GM19043 (cell line): ENCODE measurements at regions not wholly inside any gene's neighbourhood (a gene's known extent, or its start where the extent isn't known, plus 50 kb on each side); places are given as distances from the start of the nearest gene placed in this dataset.
A peak's percentile ranks its signal among the peaks of the same experiment; 100 is the strongest.
"Not testable (repeated sequence)": the region's sequence is repeated elsewhere in the genome, so short reads cannot be mapped to it uniquely, and the experiment has no call there.

Experiments
- ATAC-seq: cut with Tn5 transposase; IDR thresholded peaks from one replicate; pipeline ENCODE4 v1.9.1; 2021; ENCODE audit warnings: low read depth; ENCODE audit not compliant: unreplicated experiment

DNA sequence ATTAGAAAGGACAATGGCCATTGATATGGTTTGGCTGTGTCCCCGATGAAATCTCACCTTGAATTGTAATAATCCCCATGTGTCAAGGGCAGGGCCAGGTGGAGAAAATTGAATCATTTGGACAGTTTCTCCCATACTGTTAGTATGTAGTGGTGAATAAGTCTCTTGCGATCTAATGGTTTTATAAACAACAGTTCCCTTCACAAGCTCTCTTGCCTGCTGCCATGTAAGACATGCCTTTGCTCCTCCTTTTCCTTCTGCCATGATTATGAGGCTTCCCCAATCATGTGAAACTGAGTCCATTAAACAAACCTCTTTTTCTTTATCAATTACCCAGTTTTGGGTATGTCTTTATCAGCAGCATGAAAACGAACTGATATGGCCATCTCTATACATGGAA is 302.7 kb downstream of the SFMBT2 start:
- ATAC-seq = no peak

DNA sequence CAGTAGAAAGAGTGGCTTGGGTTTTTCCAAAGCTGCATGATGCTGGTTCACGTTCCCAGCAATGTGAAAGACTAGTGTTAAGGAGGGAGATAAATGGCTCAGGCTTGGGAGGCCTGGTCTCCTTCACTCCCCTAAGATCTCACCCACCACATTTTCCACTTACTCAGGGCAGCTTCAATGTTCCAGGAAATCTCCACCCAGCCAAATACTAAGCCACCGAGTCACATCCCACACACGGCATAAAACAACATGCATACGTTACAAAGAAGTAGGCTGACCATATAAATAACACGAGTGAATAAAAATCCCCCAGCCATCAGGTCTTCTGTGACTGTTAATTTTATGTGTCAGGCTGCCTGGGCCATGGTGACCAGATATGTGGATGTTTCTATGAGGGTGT is 303.5 kb downstream of the SFMBT2 start:
- ATAC-seq = no peak

DNA sequence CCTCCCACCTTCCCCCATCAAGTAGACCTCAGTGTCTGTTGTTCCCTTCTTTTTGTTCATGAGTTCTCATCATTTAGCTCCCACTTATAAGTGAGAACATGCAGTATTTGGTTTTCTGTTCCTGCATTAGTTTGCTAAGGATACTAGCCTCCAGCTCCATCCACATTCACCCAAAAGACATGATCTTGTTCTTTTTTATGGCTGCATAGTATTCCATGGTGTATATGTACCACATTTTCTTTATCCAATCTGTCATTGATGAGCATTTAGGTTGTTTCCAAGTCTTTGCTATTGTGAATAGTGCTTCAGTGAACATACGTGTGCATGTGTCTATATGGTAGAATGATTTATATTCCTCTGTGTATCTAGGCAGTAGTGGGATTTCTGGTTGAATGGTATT is 306.5 kb downstream of the SFMBT2 start:
- not testable (repeated sequence) for ATAC-seq

DNA sequence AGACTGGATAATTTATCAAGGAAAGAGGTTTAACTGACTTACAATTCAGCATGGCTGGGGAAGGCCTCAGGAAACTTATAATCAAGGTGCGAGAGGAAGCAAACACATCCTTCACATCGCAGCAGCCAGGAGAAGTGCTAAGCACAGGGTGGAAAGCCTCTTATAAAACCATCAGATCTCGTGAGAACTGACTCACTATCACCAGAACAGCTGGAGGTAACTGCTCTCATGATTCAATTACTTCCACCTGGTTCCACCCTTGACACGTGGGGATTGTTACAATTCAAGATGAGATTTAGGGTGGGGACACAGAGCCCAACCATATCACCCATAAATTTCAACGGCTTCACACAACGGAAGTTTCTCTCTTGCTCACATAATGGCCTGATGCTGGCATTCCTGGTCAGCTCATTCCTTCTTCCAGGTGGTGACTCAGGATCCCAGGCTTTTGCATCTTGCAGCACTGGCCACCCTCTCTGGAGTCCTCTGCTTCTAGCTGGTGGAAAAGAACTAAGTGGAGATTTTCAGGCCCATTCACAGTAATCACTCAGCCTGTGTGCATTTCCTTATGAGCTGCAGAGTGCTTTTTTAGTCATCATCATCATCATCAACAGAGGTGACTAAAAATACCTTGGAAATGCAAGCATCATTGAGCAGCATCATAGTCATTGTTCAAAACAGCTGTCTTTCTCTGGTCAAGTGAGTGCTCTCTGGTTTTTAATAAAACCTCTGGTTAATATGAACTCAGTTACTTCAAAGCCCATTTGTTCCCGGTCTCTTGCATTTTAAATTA is 308.1 kb downstream of the SFMBT2 start:
- peak; percentile 57 for ATAC-seq

DNA sequence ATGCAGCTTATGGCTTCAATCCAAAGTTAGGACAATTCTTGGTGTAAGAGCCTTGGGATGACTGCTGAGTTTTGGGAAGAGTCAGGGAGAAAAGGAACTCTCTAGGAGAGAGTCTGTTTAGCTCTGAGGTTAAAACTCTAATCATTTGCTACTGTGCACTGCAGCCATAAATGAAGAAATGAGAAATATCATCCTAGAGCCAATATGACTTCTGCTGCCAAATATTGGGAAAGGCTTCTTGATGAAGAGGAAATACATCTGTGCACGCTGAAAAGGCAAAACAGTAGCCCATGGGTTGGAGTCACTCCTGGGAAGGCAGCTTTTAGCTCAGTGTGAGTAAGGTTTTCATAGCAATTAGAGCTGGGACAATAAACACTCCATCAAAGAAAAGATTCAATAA is 308.8 kb downstream of the SFMBT2 start:
- no peak for ATAC-seq

DNA sequence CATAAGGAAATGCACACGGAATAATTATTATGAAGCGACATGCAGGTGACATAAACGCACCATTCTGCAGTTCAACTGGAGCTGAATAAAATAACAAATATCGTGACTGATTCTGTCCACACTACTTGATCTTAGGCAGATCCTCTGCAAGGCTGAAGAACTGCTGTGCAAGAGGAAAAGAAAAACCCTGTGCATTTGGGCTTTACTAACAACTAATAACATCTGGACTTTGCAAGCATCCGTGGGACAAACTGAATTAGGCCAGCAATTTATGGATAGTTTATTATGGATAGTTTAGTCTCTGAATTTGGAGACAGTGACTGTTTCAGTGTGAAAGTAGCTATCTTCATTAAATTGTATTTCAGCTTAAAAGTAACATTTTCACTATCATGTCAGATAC is 309.4 kb downstream of the SFMBT2 start:
- no peak for ATAC-seq

DNA sequence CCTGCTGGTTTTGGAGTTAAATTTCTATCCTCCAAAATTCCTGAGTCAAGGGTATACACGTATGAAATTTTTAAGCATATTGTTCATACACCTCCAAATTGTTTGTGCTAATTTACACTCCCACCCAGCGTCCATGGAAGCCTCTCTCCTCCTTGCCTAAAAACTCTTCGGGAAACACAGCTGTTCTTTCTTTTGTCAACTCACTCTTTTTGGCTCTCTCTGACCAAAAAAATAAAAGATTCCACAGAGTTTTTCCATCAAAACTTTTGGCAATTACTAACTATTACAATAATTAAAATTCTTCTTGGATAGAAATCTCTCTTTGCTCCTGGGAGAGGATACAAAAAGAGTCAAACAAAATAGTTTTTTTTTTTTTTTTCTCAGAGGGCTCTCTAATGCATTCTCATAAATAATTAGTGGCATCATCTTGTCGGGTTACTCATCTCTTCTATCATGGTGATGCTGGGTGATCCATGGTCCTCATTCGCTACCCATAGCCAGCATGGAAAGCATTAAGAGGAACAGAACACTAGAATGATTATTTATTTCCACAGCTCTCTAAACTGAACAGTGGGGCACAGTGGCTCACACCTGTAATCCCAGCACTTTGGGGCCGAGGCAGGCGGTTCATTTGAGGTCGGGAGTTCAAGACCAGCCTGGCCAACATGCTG is 310.7 kb downstream of the SFMBT2 start:
- no peak for ATAC-seq

DNA sequence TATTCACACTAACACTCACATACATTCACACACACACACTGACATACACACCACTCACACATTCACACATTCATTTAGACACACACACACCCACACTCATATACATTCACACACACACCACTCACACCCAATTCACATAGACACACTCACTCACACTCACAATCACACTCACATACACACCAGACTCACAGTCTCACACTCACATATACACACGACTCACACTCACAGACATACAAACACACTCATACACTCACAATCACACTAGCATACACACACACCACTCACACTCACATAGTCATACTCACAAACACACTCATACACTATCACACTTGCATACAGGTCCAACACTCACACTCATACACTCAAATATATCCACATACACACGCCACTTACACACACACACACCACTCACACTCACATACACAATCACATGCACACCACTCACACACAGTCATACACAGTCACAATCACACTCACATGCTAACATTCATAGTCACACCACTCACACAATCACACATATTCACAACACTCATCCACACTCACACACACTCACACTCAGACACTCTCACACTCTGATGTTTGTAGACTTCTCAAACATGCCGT is 312.6 kb downstream of the SFMBT2 start:
- no peak for ATAC-seq

DNA sequence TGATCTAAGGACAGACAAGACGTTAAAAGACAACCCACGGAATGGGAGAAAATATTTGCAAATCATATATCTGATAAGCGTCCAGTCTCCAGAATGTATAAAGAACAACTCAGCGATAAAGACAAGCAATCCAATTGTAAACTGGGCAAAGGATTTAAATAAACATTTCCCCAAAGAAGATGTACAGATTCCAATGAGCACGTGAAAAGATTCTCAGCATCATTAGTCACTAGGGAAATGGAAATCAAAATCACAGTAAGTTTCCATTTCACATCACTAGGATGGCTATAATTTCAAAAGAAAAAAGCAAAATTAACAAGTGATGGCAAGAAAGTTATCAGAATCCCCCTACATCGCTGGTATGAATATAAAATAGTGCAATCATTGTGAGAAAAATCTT is 316.1 kb downstream of the SFMBT2 start:
- no peak for ATAC-seq

DNA sequence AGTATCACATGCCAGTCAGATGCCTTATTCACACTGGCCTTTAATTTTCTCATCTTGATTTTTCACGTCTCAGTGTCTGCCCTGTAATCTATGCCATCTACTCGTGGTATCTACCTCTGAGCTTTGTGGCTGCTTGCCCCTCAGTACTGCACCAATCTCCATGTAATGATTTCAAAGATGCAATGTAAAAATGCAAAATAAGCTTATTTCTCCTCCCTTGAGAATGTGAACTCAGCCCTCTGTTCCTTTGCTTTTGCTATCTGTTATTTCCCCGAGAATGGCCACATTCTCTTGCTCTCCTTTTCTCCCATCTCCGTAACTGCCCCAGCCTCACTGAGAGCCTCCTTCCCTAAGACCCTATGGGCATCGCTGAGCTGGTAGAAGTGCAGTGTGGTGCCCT is 317.5 kb downstream of the SFMBT2 start:
- no peak for ATAC-seq

DNA sequence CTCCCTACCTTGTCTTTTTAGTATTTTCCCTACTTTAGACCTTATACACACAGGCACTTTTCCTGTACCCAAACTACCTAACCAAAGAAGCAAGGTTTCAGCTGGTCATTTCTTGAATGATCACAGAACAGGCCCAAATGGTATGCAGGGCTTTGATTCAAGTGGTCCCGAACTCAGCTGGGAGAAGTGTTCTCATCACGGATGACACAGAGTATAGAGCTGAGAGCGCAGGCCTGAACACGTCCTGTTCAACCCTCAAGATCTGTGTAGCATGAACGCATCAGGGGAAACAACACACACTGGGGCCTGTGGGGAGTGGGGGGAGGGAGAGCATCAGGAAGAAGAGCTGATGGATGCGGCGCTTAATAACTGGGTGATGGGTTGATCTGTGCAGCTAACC is 318.2 kb downstream of the SFMBT2 start:
- ATAC-seq = no peak

DNA sequence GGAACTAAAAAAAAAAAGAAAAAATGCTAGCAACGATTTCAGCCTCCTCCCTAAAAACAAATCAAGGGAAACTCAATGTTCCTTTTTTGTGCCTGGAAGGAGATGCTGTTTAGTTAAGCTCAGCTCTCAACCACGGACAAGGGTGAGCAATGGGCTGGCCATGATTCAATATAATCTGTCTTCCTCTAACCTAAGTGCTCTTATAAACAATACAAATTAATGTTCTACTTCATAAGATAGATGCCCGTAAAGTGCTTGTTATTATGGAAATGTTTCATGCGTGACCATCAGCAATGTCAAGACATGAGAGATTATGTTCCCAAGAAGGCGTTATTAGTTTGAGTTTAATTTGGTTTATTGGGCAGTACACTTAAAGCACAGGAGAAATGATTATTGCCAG is 320.3 kb downstream of the SFMBT2 start:
- no peak for ATAC-seq

DNA sequence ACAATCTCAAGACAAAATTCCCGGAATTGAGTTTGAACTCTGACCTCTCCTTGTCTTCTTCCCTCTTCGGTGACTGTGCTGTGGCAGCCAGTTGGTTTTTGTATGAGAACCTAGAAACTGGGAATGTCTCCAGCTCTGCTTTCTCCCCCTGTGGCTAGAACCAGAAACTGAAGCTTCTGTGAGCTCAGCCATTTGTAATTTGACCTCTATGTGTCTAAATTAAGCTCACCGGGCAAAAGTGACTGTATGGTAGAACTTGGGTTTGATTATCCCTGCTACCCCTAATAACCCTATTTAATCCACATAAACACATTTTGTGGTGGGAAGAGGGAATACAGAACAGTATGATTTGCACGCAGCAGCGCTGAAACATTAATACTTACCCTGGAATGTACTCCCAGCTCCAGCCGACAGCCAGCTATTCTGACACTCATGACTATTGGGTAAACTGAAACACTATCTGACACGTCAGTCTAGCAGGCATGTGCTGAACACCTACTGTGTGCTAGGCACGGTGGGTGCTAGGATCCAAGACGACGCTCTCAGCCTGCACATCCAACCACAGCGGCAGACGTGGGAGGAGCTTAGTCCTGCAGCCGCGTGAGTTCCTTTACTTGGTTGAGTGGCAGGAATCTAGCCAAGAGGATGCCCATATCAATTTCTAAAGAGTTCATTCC is 324.8 kb downstream of the SFMBT2 start:
- ATAC-seq = no peak

DNA sequence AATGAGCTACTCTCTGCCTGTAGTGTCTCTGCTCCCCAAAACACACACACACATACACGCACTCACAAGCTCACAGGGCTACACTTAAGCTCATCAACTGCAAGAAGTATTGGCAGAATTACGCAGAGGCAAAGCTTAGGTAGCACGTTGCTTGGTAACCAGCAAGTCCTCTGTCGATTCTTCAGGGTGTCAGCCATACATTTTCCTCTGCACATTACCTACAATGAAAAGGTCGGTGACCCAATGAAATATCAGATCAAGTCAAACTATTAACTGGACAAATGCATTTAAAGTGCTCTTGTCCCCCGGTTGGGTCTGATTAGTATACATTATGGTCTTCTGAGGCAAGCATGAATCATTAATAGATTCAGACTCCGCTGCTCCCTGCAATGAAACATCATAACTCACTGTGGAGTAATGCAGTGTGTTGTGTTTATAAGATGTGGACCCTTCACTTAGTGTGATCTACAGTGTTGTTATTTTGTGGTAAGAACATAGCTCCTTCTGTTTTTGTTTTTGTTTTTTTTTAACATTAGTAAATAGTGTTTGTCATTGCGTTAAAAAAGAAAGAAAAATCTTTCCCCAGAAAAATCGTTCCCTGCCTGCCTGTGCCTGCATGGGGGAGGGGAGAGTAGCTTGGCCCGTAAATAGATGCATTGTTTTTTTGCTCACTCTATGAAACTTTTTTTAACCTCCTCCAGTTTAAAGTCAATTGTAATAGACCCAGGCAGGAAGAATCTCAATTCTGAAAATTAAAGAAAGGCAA is 325.5 kb downstream of the SFMBT2 start:
- ATAC-seq = no peak

DNA sequence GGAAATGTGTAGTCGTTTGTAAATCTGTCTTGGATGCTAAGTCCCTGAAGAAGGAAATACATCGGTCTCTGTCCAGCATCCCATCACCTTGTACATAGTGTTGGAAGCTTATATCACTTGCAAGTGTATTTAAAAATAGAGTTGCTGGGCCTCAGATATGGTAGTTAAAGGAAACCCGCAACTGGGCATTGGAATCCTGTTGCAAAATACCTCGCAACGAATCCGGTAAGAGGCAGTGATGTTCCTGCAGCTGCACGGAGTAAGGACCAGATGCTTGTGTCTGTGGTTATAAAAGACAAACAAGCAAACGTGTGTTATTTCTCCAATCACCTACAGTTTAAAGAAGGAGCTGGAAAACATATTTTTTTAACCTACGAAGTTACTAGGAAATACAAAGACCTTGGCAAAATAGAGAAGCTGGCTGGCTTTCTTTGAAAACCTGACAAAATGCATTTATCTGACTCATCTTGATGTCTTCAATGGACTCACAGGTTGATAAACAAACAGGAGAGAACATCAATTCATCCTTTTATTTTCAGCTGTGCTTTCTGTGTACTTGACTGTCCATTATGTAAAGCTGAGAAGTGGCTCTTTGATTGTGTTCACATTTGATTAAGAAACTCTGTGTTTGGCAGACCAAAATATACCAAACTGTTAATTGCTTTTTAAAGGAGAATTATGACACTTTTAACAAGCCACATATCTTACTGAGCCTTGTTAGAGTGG is 326.4 kb downstream of the SFMBT2 start:
- ATAC-seq = no peak

DNA sequence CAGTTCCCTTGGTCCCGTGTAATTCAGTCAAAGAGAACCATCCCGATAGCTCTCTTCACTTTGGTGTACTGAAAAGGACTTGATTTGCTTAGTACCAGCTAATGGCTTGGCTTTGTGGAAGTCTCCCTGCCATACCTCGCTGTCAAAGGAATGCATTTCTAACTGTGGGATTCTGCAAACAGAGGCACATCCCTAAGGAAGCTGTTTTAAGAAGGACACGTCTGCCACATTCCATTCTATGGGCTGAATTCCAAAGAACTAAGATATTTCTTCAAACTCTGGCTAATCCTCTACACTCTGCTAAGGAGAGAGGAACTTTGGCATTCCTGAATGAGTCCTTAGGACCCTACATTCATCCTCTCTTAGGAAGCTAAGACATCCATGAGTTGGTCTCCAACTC is 327.9 kb downstream of the SFMBT2 start:
- no peak for ATAC-seq

DNA sequence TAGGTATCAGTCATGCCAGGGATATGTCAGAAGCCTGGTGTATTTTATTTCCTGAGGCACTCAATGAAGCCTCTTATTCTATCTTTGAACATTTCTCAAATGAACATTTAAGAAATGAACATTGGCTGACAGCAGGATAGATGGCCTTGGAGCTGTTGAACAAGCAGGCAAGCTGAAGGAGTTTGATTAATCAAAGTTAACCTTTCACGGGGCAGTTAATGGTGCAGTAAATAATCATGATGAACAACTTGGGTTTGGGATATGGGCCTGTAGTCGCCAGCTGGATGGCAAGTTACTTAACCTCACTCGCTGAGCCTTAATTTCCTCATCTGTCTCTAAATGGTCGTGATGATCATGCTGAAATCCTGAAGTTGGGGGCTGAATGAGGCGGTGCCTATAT is 333.0 kb downstream of the SFMBT2 start:
- no peak for ATAC-seq

DNA sequence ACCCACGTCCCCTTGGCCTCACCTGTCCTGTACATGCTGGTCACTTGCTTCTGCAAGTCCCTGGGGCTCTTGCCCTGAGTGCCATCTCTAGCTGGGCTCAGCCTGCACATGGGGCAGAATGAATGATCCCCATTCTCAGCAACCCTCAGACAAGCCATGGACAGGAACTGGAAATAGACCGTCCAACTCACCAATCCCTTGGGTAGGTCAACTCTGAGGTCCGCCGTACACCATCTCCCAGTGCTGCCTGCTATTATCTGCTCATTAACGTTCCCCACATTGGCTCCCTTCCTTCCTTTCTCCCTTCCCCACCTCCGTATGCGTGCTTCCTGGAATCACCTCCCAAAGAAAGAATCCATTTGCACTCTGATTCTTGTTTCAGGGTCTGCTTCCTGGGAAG is 335.0 kb downstream of the SFMBT2 start:
- no peak for ATAC-seq

DNA sequence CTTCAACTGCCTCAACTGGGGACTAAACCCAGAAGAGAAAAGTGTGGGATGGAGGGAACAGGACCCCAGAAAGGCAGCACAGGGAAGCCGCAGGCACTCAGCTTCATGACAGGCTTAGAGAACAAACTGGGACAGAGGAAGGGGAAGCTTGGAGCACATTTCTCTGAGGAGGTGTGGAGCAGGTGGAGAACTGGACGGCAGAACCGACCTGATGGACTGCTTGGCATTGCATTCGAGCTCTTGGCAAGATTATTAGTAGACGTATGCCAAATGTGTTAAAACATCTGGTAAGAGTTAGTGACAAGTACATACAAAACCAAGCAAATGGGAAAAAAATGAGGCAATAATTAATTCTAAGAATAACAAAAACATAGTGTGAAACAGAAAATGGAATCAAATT is 335.7 kb downstream of the SFMBT2 start:
- ATAC-seq = no peak

DNA sequence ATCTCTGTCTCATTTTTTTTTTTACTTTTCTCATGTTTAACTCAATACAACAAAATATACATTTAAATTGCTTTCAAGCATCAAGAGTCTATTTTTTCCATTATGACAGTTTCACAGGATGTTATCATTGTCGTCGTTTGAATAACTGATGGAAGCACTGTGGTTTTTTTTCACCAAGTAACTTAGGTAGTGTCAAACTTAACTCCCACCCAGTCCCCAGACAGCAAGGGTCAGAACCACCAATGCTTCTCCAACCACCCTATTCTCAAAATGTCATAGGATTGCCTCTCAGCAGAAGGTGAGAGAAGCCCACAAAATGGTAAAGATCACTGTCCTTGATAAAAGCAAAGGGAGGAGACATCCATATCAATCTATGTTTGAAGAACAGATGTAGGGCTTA is 339.4 kb downstream of the SFMBT2 start:
- no peak for ATAC-seq
